Retina (tissue), 1 donor: ENCODE measurements at regions not wholly inside any gene's neighbourhood (a gene's known extent, or its start where the extent isn't known, plus 50 kb on each side); places are given as distances from the start of the nearest gene placed in this dataset.

Experiments used
- DNase-seq: peaks from one replicate; pipeline ENCODE4 v3.0.0-alpha.2; 2016

- DNase-seq: no peak
Measured at GRCh38 chr13:71935166-71935840, 68.3 kb upstream of the DACH1 start.

DNA sequence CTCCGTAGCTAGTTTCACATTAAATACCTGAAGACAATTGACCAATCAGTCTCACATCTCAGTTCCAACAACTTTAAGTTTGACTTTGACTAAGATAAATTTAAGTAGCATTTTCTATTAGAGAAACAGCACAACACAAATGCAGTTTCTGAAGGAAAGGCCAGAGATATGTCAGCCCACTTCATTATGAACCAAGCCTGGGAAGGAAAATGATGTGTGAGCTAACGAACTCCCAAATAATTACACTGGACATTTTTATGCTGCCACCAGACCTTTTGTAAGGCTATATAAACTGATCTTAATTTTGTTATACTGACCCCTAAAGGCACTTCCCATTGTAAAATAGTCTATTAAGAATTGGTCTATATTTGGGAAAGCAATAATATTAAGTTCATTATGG lies 57.9 kb upstream of the DACH1 start:
- DNase-seq: no peak

DNA sequence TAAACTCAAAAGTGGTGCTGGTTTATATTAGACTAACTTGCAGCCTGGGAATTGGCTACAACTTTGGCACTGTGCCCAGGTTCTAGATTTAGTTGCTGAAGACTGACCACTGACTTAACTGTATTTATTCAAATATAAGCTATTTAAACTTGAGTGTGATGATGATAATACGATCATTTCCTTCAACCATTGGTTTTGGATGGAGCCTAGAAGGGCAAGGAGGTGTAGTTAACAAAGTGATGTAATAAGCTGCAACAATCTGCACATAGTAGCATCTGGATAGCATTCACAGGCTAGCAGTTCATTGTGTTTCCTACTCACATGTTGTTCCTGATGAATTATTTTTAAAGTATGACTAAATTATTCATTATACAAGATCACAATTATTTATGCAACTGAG lies 55.2 kb upstream of the DACH1 start:
- DNase-seq: no peak
